Lung (tissue), 11 donors: ENCODE measurements at regions not wholly inside any gene's neighbourhood (a gene's known extent, or its start where the extent isn't known, plus 50 kb on each side); places are given as distances from the start of the nearest gene placed in this dataset.

Source experiments
- ATAC-seq: fragments of 200-7000 bp; cut with Tn5 transposase; one replicate; pipeline ENCODE4 v1.9.1; 2020; ENCODE audit warnings: moderate number of reproducible peaks; ENCODE audit not compliant: insufficient read depth, low FRiP score
- DNase-seq, 3 donors: peaks; one replicate each; pipeline ENCODE4 v3.0.0-alpha.2; 2013 to 2017
- H3K27ac ChIP-seq, 2 donors: one replicate each; pipeline ENCODE4 v1.5.1; 2013; ENCODE audit warnings: mild to moderate bottlenecking in 2 of 2, moderate library complexity in 2 of 2, control low read depth in 1 of 2, inconsistent platforms in 1 of 2, low read depth in 1 of 2, low read length in 1 of 2
- H3K27me3 ChIP-seq, 3 donors: one replicate each; pipeline ENCODE4 v1.5.1; 2013; ENCODE audit warnings: low read length in 2 of 3; ENCODE audit not compliant: control insufficient read depth in 3 of 3, insufficient read depth in 3 of 3
- H3K36me3 ChIP-seq, 4 donors: one replicate each; pipeline ENCODE4 v1.5.1; 2013; ENCODE audit warnings: low read length in 4 of 4, mild to moderate bottlenecking in 1 of 4, moderate library complexity in 1 of 4; ENCODE audit not compliant: control insufficient read depth in 4 of 4, insufficient read depth in 4 of 4
- H3K4me1 ChIP-seq, 5 donors: one replicate each; pipeline ENCODE4 v1.5.1; 2013; ENCODE audit warnings: low read length in 5 of 5, mild to moderate bottlenecking in 2 of 5, moderate library complexity in 1 of 5; ENCODE audit not compliant: control insufficient read depth in 5 of 5, insufficient read depth in 5 of 5
- H3K4me3 ChIP-seq: one replicate; pipeline ENCODE4 v1.5.1; 2013; ENCODE audit warnings: mild to moderate bottlenecking, control low read depth, moderate library complexity
- H3K9ac ChIP-seq, 2 donors: one replicate each; pipeline ENCODE4 v1.5.1; 2013; ENCODE audit warnings: low read length in 2 of 2, control low read depth in 1 of 2; ENCODE audit not compliant: insufficient read depth in 1 of 2
- H3K9me3 ChIP-seq, 4 donors: one replicate each; pipeline ENCODE4 v1.5.1; 2013; ENCODE audit warnings: low read length in 3 of 4, mild to moderate bottlenecking in 1 of 4, moderate library complexity in 1 of 4; ENCODE audit not compliant: control insufficient read depth in 4 of 4, insufficient read depth in 3 of 4
- WGBS, 2 donors: extraction: QIAGEN DNeasy Blood & Tissue Kit; methylation state at CpG; one replicate each; pipeline ENCODE4 v1.1.7; 2013; 5-methylcytosine and 5-hydroxymethylcytosine counted together
- TF ChIP-seq, protein P1 (sequence below): IDR thresholded peaks from 2 replicates; pipeline ENCODE4 v1.5.1; 2012; ENCODE audit warnings: mild to moderate bottlenecking; ENCODE audit errors: control extremely low read depth, extremely low read depth
- donor health status: control.
- donor health status: control.
- donor health status: Bipolar disorder and iron deficiency.
- donor health status: healthy.
- donor health status: DM: yes; HTN: yes; CAD: no.

DNA sequence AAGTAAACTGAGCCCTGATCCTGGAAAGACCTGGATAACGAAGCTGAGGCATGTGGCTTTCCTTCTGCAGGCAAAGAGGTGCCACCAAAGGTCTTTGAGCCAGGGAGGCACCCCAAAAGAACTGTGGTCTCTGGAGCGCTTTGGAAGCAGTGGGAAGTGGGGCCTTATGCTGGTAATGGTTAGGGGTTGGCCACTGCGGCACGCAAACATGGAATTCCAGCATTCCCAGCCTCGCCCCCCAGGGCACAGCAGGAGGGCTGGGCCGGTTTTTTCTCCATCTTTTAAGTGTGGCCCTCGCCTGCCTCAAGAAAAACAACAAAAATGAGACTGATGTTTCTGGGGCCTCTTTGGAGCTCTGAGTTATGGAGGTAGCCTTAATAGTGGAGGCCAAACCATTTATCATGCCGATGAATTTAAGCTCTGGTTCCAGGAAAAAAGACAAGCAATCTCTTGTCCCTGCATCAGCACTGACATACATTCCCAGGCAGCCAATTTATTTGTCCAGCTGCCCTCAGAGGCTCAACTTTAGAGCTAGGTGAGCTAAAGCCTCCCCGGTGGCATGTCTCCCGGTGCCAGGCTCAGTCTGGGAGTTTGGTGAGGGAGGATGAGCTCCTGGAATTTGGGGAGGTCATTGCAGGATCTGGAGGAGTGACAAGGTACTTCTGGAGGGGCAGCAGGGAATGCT is 109.0 kb downstream of the TLE3 start:
- TF ChIP-seq, protein P1, sequence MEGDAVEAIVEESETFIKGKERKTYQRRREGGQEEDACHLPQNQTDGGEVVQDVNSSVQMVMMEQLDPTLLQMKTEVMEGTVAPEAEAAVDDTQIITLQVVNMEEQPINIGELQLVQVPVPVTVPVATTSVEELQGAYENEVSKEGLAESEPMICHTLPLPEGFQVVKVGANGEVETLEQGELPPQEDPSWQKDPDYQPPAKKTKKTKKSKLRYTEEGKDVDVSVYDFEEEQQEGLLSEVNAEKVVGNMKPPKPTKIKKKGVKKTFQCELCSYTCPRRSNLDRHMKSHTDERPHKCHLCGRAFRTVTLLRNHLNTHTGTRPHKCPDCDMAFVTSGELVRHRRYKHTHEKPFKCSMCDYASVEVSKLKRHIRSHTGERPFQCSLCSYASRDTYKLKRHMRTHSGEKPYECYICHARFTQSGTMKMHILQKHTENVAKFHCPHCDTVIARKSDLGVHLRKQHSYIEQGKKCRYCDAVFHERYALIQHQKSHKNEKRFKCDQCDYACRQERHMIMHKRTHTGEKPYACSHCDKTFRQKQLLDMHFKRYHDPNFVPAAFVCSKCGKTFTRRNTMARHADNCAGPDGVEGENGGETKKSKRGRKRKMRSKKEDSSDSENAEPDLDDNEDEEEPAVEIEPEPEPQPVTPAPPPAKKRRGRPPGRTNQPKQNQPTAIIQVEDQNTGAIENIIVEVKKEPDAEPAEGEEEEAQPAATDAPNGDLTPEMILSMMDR: no peak
- ATAC-seq: no peak
- no peak overlapping the region for H3K27ac ChIP-seq

DNA sequence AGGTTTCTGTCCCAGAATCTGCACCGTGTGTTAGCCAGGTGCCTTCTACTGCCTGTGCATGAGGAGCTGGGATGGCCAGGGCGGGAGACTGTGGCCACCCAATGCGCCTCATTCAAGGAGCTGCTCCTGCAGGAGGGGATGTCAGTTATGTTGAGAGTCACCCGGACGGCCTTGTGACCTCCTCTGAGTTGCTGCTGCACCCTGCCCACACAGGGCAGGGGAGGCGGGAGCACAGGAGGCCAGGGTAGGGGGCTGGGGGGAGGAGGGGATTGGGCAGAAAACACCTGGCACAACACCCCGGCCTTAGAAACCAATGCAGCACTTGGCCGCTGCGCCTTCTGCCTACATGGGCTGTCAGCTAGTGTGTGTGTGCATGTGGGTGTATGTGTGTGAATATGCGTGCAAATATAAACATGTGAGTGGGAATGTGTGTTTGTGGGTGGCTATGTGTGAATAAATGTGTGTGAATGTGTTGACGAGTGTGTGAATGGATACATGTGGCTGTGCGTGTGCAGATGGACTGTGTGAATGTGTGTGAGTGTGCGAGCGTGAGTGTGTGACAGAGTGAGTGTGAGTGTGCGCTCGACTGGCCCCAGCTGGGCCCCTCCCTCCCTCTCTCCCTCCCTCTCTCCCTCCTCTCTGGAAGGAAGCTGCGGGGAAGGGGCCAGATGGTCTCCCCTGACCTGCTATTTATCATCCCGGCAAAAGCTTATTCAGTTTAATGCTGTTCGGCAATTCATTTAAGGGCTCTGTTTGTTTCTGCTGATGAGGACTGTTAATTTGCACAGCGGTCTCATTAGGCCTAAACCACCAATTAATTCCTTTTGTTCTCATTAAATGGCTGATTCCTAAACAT is 106.9 kb downstream of the TLE3 start:
- no peaks in the 10 kb centered on the region for H3K36me3 ChIP-seq
- H3K27me3 ChIP-seq: peaks cover 0 to 16% (median 3%) of the 10 kb centered on the region in 3 donors
- TF ChIP-seq, protein P1: no peak

More for the DNA sequence above, 109.0 kb downstream of the TLE3 start:
- Histone ChIP-seq H3K9ac (no peak overlapping the region), H3K4me1 (peaks cover 0 to 4% (median 0%) of the 10 kb centered on the region in 5 donors), H3K9me3 (no peaks in the 10 kb centered on the region), H3K36me3 (no peaks in the 10 kb centered on the region), H3K27me3 (peaks cover 0 to 23% (median 3%) of the 10 kb centered on the region in 3 donors), H3K4me3 (no peak overlapping the region)
- 86% methylated on average over 10 of the region's 10 CpGs for WGBS, 2 donors
- no peak for DNase-seq

DNA sequence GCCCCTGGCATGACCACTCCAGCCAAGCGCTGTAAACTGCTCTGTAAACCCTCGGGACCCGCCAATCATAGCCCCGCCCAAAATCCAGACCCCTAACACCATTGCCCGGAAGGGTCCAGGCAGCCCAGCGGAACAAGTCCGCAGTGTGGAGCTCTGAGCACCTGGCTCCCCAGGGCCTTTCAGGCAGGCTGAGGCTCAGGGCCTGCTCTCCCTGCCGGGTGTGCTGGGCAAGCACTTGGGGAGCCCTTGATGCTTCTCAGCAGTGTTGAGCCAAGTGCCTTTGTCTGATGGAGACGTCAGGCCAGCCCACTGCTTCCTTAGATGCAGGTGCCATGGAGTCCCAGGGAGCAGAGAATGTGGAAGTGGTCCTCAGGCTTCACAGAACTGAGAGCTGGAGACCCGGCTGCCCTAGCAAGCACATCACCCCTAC is 106.2 kb downstream of the TLE3 start:
- no peak overlapping the region for H3K4me3 ChIP-seq
- H3K9me3 ChIP-seq: peaks cover 0 to 2% (median 0%) of the 10 kb centered on the region in 4 donors
- H3K9ac ChIP-seq: no peak overlapping the region
- H3K36me3 ChIP-seq: no peaks in the 10 kb centered on the region
- H3K27ac ChIP-seq: no peak overlapping the region
- DNase-seq (peak; percentile 11 to 32 (median 17)), ATAC-seq (no peak)
- H3K4me1 ChIP-seq: peaks cover 0 to 4% (median 0%) of the 10 kb centered on the region in 5 donors
- TF ChIP-seq, protein P1: no peak
- H3K27me3 ChIP-seq: peaks cover 0 to 11% (median 3%) of the 10 kb centered on the region in 3 donors
- WGBS, 2 donors: 70 to 88% methylated on average over 10 of the region's 10 CpGs

More for the DNA sequence above, 106.9 kb downstream of the TLE3 start:
- WGBS, 2 donors: 64 to 81% methylated on average over 20 of the region's 20 CpGs
- H3K27ac ChIP-seq: no peak overlapping the region
- peaks cover 0 to 4% (median 0%) of the 10 kb centered on the region in 5 donors for H3K4me1 ChIP-seq
- no peak for ATAC-seq
- H3K9me3 ChIP-seq: peaks cover 0 to 2% (median 0%) of the 10 kb centered on the region in 4 donors
- peak; percentile 21 to 48 (median 32) for DNase-seq
- no peak overlapping the region for H3K4me3 ChIP-seq
- no peak overlapping the region for H3K9ac ChIP-seq
